ENCODE measurements at regions not wholly inside any gene's neighbourhood (a gene's known extent, or its start where the extent isn't known, plus 50 kb on each side); places are given as distances from the start of the nearest gene placed in this dataset.

DNA sequence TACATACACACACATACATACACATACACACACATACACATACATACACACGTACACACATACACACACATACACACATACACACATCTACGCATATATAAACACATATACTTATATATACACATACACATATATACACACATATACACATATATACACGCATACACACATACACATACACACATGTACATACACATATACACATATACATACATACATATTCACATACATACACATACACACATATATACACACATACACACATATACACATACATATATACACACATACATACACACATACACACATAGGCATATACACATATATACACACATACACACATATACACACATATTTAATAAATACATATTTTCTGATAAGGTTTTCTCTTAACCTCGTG is 324.0 kb downstream of the RPS6KC1 start:
- DNase-seq, result no peak

DNA sequence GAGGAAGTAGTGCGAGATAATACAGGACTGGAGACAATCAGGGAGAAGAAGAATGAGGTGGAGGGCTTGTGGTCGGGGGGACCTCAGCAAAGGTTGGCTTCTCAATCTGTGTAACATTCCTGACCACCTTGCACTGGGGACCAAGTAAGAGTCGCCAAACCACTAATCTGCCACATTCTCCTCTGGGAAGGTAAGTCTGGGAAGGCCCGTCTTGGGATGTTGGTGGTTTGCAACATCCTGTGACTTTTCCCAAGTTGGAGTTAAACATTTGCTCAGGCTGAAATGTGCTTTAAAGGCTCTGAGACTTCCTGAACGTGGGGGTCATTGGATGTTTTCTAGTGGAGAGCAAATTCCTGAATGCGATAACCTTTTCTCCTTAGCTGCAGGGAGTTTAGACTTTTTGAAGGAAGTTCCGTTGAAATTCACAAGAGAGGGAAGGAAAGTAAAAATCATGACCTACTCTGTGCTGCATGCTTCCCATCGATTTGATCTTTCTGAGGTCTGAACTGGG is 325.9 kb downstream of the RPS6KC1 start:
- DNase-seq, result no peak

DNA sequence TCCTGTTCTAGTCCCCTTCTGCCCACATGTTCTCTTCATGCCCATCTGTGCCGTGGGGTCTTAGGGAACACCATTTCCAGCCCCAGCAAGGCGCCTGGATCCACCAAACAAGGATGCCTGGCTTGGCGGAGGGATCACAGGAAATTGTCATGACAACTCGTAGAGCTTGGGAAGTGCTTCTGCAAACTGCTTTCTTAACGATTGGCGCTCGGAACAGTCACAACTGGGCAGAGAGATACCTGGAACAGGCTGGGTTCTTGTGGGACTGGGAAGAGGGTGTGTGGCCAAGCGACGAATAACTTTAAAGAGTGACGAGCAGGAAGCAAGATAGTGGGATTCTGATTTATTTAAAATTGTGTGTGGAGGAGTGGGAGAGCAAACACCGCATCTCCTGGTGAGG is 329.8 kb downstream of the RPS6KC1 start:
- no peak for DNase-seq

DNA sequence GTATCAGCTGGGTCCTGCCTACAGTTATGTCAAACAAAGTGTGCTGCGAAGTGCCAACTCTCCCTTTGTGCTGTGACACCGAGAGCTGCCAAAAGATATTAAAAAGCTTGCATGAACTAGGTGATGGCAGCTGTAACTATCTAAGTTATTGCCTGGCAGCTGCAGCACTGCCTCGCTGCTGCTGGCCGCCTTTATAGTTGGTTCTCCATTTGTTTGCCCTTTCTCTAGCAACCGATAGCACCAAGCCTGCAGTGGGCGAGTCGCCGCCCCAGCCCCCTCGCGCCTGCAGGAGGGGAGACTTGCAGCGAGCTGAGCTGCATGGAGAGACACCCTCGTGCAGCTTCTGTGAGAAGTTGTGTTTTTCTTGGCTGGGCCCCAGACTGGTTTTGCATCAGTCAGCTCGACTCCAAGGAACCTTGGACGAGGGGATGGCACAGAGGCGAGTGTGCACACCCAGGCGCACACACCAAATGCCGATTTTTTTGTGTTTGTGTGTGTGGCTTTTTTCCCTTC is 330.6 kb downstream of the RPS6KC1 start:
- DNase-seq, result peak; percentile 67

DNA sequence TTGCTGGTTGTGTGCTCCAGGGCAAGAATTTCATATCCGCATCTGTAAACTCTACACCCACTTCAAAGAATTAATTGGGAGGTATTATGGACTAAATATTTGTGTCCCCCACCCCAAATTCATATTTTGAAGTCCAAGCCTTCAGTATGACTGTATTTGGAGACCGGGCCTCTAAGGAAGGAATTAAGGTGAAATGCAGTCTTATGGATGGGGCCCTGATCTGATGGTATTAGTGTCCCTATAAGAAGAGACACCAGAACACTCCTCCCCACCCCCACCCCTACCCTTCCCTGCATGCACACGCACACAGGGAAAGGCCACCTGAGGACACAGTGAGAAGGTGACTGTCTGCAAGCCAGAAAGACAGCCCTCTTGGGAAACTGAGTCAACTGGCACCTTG is 332.4 kb downstream of the RPS6KC1 start:
- DNase-seq, result no peak

DNA sequence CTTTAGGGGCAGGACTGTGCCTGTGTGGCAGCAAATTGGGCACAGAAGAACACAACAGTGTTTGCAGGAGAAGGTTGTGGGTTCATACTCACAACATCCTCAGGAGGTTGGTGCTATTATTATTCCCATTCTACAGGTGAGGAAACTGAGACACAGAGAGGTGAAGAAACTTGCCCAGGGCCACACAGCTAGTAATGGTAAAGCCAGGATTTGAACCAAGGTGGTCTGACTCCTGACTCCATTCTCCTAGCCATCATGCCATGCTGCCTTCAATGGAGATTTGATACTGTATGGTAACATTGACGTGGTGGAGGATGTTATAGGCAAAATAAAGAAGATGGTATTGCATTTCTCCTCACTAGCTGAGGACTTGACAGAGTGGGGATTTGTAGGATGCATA is 334.2 kb downstream of the RPS6KC1 start:
- DNase-seq, result no peak

DNA sequence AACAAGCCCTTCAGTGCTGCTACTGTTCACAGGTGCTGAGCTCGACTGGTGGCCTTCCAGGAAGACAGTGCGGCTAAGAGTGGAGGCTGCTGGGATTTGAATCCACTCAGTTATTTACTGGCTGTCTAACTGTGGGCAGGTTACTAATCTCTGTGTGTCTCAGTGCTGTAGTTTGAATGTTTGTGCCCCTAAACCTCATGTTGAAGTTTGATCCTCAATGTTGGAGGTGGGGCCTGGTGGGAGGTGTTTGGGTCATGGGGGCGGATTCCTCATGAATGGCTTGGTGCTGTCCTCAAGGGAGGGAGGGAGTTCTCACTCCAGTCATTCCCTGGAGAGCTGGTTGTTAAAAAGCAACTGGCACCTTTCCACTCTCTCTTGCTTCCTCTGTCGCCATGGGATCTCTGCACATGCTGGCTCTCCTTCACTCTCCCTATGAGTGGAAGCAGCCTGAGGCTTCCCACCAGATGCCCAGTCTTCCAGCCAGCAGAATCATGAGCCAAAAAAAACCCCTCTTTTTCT is 334.8 kb downstream of the RPS6KC1 start:
- peak; percentile 20 for DNase-seq

DNA sequence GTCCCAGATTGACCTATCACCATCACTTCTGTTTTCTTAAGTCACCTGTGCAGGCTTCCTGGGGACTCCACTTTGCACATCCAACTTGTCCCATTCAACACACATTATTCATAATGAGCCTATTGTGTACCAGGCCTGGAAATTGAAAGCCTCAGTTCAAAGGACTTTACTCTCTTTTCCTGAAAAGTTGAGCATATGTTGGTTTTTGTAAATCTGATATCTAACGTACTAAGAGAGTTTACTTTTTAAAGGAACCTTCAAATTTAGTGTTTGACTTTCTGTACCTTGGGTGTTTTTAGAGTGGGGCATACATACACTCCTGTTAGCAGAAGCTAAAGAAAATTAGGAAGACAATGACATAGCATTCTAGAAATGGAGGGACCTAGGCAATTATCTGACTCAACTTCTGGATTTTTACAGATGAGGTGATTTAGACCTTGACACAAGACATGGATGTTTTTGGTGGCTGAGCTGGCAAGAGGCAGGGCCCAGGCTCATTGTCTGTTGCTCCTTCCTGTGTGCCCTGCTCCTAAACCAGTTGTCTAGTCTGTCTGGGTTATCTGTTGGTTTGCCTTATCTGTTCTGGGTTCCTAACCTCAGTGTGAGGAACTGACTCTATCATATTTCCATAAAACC is 336.5 kb downstream of the RPS6KC1 start:
- no peak for DNase-seq

DNA sequence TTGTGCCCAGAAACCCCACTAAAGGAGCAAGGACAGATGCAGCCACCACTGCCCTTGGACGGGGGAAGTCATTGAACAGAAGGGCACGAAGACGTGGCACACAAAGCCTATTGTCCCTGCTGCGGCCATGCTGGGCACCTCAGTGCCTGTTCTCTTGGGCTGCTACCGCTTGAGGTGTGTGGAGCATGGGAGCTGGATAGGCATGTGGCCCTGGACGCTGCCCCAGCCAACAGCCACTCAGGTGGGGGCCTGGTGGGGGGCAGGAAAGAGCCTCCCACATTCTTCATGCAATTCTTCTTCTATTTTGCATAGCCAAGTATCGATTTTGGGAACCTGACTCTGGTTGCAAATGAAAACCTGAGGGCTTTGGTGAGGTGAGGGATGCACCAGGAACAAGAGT is 337.2 kb downstream of the RPS6KC1 start:
- no peak for DNase-seq

DNA sequence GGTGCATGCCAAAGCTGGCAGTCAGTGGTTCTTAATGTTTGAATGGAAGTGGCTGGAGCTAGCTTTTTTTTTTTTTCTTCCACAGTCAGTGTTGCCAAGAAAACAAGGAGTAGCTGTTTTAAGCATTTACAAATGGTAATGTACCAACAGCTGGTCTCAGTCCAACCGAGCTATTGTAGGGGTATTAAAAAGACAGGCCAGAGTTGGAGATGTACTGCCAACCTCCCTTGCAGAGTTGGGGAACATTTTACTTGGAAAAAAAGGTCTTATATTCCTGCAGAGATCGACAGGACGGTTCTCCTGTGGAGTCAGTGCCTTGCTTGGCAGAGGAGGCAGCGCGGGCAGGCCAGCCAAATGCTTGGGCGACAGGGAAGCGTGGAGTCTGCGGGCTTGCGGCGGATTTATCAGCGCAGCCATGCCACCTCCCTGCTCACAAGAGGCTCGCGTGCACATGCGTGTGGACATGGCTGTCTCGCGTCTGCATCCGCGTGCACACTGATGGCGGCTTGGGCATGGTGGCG is 338.1 kb downstream of the RPS6KC1 start:
- no peak for DNase-seq

DNA sequence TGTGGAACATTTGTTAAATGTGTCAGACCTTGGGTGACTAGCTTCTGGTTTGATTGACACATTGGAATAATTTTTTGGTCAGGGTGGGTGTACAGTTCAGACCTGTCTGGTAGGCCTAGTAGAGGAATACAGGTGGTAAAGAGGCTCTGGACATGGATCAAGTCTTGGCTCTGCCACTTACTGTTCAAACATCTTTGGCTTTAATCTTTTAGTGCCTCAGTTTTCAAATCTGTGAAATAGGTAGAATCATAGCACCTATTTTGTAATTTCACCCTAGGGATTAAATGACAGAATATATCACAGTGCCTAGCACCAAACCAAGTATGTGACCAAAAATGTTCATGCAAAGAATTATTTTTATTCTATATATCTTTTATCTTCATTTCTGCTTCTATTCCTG is 340.4 kb downstream of the RPS6KC1 start:
- no peak for DNase-seq

DNA sequence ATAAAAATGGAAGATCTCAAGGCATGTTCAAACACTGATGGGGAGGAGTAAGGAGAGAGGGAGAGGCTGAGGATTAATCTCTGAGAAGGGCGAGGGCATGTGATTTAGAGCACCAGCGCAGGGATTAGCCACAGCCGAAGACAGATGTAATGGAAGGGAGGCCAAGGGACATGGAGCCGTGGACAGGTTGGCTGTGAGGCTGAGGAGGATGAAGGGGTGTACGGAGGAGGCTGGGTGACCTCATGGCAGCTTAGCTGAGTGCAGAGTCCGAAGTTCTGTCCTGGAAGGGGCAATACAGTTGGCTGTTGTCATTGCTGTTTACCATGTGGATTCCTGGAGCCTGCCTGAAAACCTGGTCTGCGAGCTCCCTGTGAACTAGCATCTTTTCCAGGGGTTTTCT is 342.8 kb downstream of the RPS6KC1 start:
- no peak for DNase-seq

DNA sequence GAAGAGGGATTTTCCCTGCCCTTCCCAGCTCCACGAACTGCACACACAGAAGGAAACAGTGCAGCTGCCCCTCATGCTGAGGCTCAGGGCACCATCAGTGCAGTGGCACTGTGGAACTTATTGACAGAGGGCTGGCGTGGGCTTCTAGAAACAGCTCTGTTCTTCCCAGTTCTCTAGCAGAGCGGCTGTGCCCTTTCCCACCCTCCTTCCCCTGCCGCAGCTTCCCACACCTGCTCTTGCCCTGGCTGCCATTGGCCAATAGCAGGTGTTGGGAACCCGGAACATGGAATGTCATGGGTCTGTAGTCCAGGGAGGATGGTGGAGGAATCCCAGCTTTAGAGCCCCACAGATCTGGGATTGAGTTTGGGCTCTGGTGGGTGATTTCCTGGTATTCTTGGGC is 343.8 kb downstream of the RPS6KC1 start:
- no peak for DNase-seq

DNA sequence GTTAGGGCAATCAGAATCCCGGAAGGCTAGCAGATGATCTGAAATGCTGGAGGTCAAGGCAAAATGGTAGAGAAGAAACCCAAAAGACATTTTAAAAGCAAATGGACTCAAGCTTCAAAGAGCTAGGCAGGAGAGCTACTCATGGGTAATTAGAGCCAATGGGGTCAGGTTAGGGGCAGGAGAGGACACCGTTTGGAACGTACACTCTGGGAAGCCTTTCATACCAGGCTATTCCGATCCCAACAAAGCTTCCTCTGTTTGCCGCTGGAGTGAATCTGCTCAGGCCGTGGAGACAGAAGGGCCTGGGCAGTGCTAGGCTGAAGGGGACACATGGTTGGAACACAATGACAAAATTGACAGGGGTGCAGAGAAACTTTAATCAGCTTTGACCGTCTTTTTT is 346.6 kb downstream of the RPS6KC1 start:
- no peak for DNase-seq

DNA sequence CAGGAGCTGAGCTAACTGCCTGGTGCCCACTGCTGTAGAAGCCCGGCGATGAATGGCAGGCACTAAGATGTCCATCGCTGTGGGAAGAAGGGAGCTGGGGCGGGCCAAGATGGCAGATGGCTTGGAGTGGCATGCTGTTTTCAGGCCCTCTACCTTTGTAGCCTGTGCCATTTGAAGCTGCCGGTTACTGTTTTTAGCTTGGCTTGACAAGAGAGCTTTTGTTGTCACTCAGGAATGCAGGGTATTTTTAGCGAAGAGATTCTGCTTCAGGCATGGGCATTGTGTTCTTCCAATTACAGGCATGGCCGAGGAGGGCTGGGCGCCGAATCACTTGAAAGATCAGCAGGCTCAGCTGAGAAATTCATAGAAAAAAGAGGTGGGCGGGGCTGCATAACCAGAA is 348.7 kb downstream of the RPS6KC1 start:
- DNase-seq, result no peak

DNA sequence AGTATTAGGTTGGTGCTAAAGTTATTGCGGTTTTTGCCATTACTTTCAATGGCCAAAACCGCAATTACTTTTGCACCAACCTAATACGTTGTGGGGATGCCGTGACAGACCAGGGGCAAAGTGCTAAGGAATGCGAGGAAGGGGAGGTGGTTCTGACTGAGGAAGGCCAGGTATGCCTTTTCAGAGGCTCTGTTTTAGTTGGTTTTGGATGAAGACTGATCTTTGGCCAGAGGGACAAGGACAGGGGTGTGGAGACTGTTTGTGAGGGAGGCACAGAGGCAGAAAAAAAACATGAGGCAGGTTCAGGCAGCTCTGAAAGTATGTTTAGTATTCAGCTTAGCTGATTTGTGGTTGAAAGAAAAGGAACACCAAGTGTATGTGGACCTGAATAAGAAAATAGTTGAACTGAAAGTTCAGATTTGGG is 358.2 kb downstream of the RPS6KC1 start:
- no peak for DNase-seq

DNA sequence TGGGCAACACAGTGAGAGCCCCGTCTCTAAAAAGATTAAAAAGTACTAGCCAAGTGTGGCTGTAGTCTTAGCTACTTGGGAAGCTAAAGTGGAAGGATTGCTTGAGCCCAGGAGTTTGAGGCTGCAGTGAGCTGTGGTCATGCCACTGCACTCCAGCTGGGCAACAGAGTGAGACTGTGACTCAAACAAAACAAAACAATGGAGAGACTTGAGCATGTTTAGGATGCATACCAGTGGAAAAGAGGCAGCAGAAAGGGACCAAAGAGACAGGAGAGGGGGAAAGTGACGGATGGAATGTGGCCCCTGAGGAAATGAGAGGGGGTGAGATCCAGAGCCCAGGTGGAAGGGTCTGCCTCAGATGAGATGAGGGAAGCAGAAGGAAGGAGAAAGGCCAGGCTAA is 358.9 kb downstream of the RPS6KC1 start:
- DNase-seq, result no peak

DNA sequence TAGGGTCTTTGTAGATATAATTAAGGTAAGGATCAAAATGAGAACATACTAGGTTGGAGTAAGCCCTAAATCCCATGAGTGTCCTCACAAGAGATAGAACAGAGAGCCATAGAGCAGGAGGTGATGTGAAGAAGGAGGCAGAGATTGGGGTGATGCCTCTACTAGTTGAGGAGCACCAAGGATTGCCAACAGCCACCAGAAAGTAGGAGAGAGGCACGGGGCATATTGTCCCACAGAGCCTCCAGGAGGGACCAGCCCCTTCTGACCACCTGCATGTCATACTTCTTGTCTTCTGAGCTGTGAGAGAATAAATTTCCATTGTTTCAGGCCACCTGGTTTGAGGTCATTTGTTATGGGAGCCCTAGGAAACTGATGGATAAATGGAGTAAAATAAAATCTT is 363.3 kb downstream of the RPS6KC1 start:
- DNase-seq, result no peak

DNA sequence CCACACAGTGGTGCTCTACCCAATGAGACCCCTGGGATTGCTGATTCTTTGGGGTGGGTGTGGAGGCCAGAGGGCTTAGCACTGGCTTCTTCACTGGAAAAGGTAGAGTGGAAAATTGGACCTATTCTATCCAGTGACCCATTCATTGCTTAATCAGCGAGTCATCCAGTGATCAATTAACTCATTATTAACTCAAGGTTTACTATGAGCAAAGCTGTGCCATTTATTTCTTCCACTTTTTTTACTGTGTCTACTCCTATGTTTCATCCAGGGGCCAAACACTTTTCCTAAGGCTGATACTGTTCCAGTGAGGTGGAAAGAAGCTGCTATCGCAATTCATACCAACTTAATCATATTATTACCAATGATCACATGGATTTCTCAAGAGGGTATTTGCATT is 363.9 kb downstream of the RPS6KC1 start:
- DNase-seq, result no peak

DNA sequence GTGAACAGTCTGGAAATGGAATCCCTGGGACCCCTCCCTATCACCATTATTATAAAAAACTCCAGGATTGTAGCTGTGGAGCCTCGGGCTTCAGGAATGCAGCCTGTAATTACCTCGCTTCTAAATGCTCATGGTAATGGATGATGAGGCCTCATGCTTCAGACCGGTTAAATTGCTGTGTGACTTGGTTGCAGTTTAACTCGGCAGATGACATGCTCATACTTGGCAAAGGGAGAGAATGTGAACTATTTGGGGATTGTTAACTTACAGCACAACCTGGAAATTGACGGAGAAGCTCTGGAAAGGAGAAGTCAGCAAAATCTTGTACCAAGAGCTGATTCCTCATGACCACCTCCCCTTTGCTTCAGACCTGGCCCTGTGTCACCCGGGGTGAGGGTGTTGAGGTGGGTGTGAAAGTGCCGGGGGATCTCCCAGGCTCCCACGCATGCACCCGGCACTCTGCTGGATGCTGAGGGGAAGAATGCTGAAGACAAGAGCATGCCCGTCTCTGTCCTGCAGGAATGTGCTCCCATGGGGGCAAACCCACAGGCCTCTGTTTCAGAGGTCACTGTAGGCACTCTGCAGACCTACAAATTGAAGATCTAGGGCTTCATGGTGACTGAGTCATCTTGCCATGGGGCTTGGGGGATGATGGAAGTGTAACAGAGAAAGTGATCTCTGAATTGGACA is 364.8 kb downstream of the RPS6KC1 start:
- DNase-seq, result no peak

DNA sequence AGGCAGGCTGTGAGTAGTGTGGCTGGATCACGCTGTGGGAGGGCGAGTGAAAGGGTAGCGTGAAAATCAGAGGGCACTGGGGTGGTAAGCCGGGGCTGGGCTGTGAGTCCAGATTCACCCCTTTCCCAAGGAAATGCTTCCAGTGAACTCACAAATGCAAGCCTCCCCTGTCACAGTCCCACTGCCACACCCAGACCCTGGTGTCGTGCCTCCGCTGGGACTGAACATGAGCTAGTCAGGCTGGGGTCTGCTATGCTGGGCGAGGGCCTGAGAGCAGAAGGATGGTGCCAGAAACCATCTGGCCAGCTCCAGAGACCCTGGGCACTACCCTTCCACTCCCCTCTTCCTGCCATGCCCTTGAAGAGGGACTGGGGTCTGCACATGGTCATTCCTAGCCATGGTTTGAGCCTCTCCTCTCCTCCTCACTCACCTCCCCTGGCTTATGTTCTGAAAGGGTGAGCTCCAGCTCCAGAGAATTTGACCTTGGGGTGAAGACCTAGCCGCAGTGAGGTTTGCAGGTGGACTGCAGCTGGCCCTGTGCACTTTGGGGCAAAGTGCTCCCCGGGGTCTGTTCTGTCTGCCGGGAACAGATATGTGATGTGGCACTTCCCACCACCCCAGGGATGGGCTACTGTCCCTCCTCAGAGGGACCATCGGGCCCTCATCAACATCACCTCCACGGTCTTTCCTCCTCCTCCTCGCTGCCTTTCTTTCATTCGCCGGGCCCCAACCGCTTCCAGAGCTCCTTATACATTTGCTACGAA is 365.6 kb downstream of the RPS6KC1 start:
- DNase-seq, result no peak

DNA sequence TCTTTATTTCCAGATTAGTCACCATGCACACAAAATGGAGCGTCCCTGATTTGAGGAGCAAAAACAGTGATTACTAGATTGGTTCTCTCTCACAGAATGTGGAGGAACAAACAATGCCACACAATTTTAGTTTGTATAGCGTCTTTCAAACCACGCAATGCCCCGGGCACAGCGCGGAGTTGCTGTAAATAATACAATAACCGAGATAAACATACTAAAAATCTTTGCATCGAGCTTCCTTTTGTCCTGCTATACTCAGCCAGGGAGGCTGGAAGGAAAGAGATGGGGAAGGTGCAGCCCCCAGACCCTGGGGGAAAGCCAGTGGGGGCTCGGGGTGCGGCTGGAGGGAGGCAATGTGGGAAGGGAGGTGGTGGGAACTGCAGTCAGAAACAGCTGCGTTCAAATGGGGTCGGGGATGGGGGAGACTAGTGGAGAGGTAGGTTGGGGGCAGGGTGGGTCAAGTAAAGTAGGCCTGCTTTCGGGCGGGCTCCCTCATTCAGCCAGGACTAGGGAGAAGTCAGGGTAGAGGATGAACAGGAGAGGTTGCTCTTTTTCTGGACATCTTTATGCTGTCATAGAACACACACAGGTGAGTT is 366.3 kb downstream of the RPS6KC1 start:
- DNase-seq, result no peak

DNA sequence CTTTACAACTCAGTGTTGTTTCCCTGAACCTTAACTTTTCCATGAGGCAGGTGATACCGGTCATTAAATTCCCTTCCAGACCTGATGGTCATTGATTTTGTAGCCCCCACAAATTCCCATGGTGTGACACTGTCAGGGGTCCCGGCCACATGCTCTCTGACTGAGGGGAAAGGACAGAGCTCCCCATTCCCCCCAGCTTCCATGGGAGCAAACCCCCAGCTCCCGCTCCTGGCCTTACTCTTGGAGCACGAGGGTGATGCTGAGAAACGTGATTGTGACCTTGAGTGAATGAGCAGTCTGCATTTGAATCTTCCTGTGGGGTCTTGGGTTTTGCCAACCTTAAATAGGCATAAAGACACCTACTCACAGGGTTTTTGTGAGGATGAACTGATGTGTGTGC is 366.8 kb downstream of the RPS6KC1 start:
- DNase-seq, result no peak

All from DMS153 (cell line).